Caco-2 (cell line): ENCODE measurements at regions not wholly inside any gene's neighbourhood (a gene's known extent, or its start where the extent isn't known, plus 50 kb on each side); places are given as distances from the start of the nearest gene placed in this dataset.

ENCODE experiments used
- BruUV-seq: library from RNA; stranded (reverse); fragments of 400-500 nt; replicated peaks from 2 replicates; lab custom pipeline; 2021; lab: Mats Ljungman, UMichigan
- CTCF ChIA-PET: fragments of 300-600 bp; sonication (Branson Sonifier 250); formaldehyde crosslinking; loops from one replicate; lab custom pipeline; 2022; ENCODE audit warnings: antibody characterized with exemption; lab: Charles Lee
- POLR2A ChIA-PET: fragments of 300-600 bp; sonication (Branson Sonifier 250); formaldehyde crosslinking; loops from one replicate; lab custom pipeline; 2022; ENCODE audit warnings: antibody characterized with exemption; lab: Charles Lee
- DNase-seq, 2 experiments: peaks; one replicate each; pipeline versions ENCODE4 v3.0.0 to v3.0.0-alpha.2; 2020 to 2022
- H3K27me3 ChIP-seq: replicated peaks from 2 replicates; pipeline ENCODE4 v1.6.0; 2011; ENCODE audit warnings: low read length; ENCODE audit not compliant: control insufficient read depth, insufficient read depth
- H3K36me3 ChIP-seq: 2 replicates; pipeline ENCODE4 v1.5.1; 2011; ENCODE audit warnings: low read length; ENCODE audit not compliant: control insufficient read depth, insufficient read depth
- H3K4me1 ChIP-seq: fragments of 250-450 bp; sonication (Bioruptor Pico); 2 replicates; pipeline ENCODE4 v1.5.1; 2020; ENCODE audit warnings: mild to moderate bottlenecking
- H3K4me3 ChIP-seq: 2 replicates; pipeline ENCODE4 v1.5.1; 2011; ENCODE audit warnings: low read depth, mild to moderate bottlenecking, control low read depth, low read length
- H3K9me3 ChIP-seq: fragments of 250-450 bp; sonication (Bioruptor Pico); 2 replicates; pipeline ENCODE4 v1.5.1; 2020; ENCODE audit warnings: mild to moderate bottlenecking, moderate library complexity
- H3K27ac Mint-ChIP-seq: one replicate; pipeline ENCODE4 v1.8.0; 2022; ENCODE audit warnings: mixed read lengths; ENCODE audit not compliant: unreplicated experiment
- H3K27me3 Mint-ChIP-seq: one replicate; pipeline ENCODE4 v1.8.0; 2022; ENCODE audit warnings: mixed read lengths; ENCODE audit not compliant: insufficient read depth, unreplicated experiment
- H3K36me3 Mint-ChIP-seq: one replicate; pipeline ENCODE4 v1.8.0; 2022; ENCODE audit warnings: mild to moderate bottlenecking, mixed read lengths; ENCODE audit not compliant: insufficient read depth, unreplicated experiment
- H3K4me1 Mint-ChIP-seq: one replicate; pipeline ENCODE4 v1.8.0; 2022; ENCODE audit warnings: low read depth, mixed read lengths; ENCODE audit not compliant: unreplicated experiment
- H3K4me3 Mint-ChIP-seq: one replicate; pipeline ENCODE4 v1.8.0; 2022; ENCODE audit warnings: mild to moderate bottlenecking, moderate library complexity, mixed read lengths; ENCODE audit not compliant: unreplicated experiment
- H3K9me3 Mint-ChIP-seq: one replicate; pipeline ENCODE4 v1.8.0; 2022; ENCODE audit warnings: mixed read lengths; ENCODE audit not compliant: unreplicated experiment
- intact Hi-C: fragments of 100-400 bp; cut with micrococcal nuclease; formaldehyde crosslinking; loops from one replicate; pipeline ENCODE4 v1.10.0; 2022; ENCODE audit not compliant: unreplicated experiment
- TF ChIP-seq, protein P1 (sequence below), 2 experiments: fragments of 200-600 bp in 1 of 2; IDR thresholded peaks; 1 replicate in 1 of 2; 2 replicates in 1 of 2; pipeline versions ENCODE4 v1.5.1 to v1.8.0; 2011 to 2022; ENCODE audit warnings: antibody characterized with exemption in 1 of 2, control low read depth in 1 of 2, inconsistent platforms in 1 of 2, low read depth in 1 of 2, low read length in 1 of 2, mild to moderate bottlenecking in 1 of 2, moderate library complexity in 1 of 2; ENCODE audit not compliant: insufficient read depth in 1 of 2, severe bottlenecking in 1 of 2, unreplicated experiment in 1 of 2

DNA sequence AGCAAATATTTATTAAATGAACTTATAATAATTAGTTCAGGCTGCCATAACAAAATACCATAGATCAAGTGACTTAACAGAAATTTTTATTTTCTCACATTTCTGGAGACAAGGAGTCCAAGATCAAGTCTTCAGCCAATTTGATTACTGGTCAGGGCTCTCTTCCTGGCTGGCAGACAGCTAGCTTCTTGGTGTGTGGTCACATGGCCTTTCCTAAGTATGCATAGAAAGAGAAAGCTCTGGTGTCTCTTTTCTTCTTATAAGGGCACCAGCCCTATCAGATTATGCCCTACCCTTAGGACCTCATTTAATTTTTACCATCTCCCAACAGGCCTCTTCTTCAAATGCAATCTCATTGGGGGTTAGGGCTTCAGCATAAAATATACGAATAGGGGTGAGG is 438.5 kb upstream of the INTU start:
- Histone ChIP-seq H3K4me1 (no peaks in the 10 kb centered on the region), H3K9me3 (no peaks in the 10 kb centered on the region), H3K4me3 (no peak overlapping the region), H3K36me3 (no peaks in the 10 kb centered on the region), H3K27me3 (no peaks in the 10 kb centered on the region)
- no peak for DNase-seq
- TF ChIP-seq, protein P1, sequence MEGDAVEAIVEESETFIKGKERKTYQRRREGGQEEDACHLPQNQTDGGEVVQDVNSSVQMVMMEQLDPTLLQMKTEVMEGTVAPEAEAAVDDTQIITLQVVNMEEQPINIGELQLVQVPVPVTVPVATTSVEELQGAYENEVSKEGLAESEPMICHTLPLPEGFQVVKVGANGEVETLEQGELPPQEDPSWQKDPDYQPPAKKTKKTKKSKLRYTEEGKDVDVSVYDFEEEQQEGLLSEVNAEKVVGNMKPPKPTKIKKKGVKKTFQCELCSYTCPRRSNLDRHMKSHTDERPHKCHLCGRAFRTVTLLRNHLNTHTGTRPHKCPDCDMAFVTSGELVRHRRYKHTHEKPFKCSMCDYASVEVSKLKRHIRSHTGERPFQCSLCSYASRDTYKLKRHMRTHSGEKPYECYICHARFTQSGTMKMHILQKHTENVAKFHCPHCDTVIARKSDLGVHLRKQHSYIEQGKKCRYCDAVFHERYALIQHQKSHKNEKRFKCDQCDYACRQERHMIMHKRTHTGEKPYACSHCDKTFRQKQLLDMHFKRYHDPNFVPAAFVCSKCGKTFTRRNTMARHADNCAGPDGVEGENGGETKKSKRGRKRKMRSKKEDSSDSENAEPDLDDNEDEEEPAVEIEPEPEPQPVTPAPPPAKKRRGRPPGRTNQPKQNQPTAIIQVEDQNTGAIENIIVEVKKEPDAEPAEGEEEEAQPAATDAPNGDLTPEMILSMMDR (IDR thresholded peaks at IDR 0.05; ENCODE audit: insufficient read depth in 1 of 2, low read depth in 1 of 2, low read length in 1 of 2, severe bottlenecking in 1 of 2, unreplicated experiment in 1 of 2) = no peak
- ChIA-PET CTCF (no interaction called here), POLR2A (no interaction called here)
- H3K36me3 Mint-ChIP-seq = no peaks in the 10 kb centered on the region
- no TSS peak for BruUV-seq
- H3K9me3 Mint-ChIP-seq = no peaks in the 10 kb centered on the region
- no peak overlapping the region for H3K4me3 Mint-ChIP-seq
- H3K27me3 Mint-ChIP-seq = peaks cover 3% of the 10 kb centered on the region
- intact Hi-C loops = no loop called here
- H3K27ac Mint-ChIP-seq = no peak overlapping the region
- no peaks in the 10 kb centered on the region for H3K4me1 Mint-ChIP-seq

DNA sequence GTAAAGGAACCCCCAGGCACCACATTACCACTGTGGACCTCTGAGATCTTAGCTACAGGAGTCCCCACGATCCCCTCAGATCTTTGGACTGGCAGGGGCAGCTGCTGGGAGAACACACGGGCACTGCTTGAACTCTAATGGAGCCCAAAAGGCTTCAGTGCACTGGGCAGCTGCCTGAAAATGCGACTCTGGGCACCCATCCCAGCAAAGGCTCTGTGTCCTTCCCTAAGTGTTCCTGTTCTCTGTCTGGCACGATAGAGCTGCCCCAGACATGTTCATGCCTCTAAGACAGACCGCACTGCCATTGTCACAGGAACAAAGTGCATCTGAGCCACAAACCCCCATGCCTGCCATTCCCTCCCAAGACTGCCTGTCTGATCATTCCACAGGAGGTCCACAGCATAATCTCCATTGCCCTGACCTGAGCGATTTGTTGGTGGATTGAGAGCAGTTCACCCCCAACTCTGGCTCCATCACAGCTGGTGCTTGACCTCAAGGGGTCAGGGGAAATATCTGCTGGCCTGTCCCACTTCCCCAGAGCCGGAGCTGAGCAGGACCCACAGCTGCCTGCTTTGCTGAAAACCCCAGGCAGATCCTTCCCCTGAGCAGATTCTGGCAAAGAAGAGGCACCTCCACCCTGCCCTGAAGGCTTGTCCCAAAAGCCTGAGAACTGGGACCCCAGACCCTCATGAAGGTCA is 436.0 kb upstream of the INTU start:
- CTCF ChIA-PET = no interaction called here
- no peaks in the 10 kb centered on the region for H3K36me3 Mint-ChIP-seq
- Histone ChIP-seq H3K9me3 (no peaks in the 10 kb centered on the region), H3K4me1 (no peaks in the 10 kb centered on the region), H3K4me3 (no peak overlapping the region), H3K27me3 (no peaks in the 10 kb centered on the region), H3K36me3 (no peaks in the 10 kb centered on the region)
- no peak overlapping the region for H3K27ac Mint-ChIP-seq
- TF ChIP-seq, protein P1 (IDR thresholded peaks at IDR 0.05; ENCODE audit: insufficient read depth in 1 of 2, low read depth in 1 of 2, low read length in 1 of 2, severe bottlenecking in 1 of 2, unreplicated experiment in 1 of 2) = no peak
- no TSS peak for BruUV-seq
- H3K27me3 Mint-ChIP-seq = peaks cover 3% of the 10 kb centered on the region
- no peaks in the 10 kb centered on the region for H3K4me1 Mint-ChIP-seq
- DNase-seq = no peak
- no peak overlapping the region for H3K4me3 Mint-ChIP-seq
- H3K9me3 Mint-ChIP-seq = no peaks in the 10 kb centered on the region
- POLR2A ChIA-PET = no interaction called here
- intact Hi-C loops = no loop called here

DNA sequence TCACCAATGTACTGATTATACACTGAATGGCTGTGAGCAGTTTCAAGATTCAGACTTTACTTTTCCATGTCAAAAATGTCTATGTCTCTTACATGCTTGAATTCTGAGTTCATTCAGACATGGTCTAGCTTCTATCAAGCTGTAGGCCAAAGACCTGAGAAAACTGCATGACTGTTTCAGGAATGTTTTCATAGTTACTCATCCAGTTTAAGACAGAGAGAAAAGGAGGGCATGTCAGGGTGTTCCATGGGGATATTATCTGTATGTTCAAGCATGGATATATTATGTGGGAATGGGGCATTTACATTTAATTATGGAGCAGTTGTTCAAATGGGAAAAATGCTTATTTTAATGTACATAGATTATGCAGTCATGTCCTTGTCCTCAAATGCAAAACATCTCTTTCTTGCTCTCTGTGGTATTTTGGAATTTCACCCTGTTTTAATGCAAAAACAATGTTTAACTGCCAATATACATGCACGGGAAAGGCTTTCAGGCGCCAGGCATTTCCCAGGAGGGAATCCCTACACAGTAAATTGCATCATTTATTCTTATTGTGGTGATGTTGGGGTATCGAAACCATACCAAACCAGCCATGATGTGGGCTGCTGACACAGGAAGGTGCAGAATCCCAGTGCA is 429.1 kb upstream of the INTU start:
- no peaks in the 10 kb centered on the region for H3K4me1 Mint-ChIP-seq
- no TSS peak for BruUV-seq
- TF ChIP-seq, protein P1 (IDR thresholded peaks at IDR 0.05; ENCODE audit: insufficient read depth in 1 of 2, low read depth in 1 of 2, low read length in 1 of 2, severe bottlenecking in 1 of 2, unreplicated experiment in 1 of 2) = no peak
- DNase-seq = no peak
- Histone ChIP-seq H3K4me1 (no peaks in the 10 kb centered on the region), H3K9me3 (no peaks in the 10 kb centered on the region), H3K27me3 (no peaks in the 10 kb centered on the region), H3K4me3 (no peak overlapping the region), H3K36me3 (no peaks in the 10 kb centered on the region)
- H3K27ac Mint-ChIP-seq = no peak overlapping the region
- intact Hi-C loops = no loop called here
- ChIA-PET CTCF (no interaction called here), POLR2A (no interaction called here)
- H3K9me3 Mint-ChIP-seq = no peaks in the 10 kb centered on the region
- no peaks in the 10 kb centered on the region for H3K36me3 Mint-ChIP-seq
- H3K27me3 Mint-ChIP-seq = no peaks in the 10 kb centered on the region
- H3K4me3 Mint-ChIP-seq = no peak overlapping the region
